ENCODE measurements at regions not wholly inside any gene's neighbourhood (a gene's known extent, or its start where the extent isn't known, plus 50 kb on each side); places are given as distances from the start of the nearest gene placed in this dataset.

- Histone ChIP-seq H3K9me3 (no peaks in the 10 kb centered on the region), H3K36me3 (no peaks in the 10 kb centered on the region), H3K27me3 (no peaks in the 10 kb centered on the region), H3K4me3 (no peak overlapping the region), H3K4me1 (peaks cover 0 to 10% (median 0%) of the 10 kb centered on the region in 4 donors), H3K27ac (no peak overlapping the region)
- no peak for DNase-seq (ENCODE audit: low spot score in 2 of 2)
- TF ChIP-seq CTCF (IDR thresholded peaks at IDR 0.05) (no peak), EP300 (IDR thresholded peaks at IDR 0.05) (no peak), POLR2A (IDR thresholded peaks at IDR 0.05) (no peak)
- 51 to 69% methylated on average over 3 of the region's 3 CpGs for WGBS, 2 donors
Measured at GRCh38 chr4:14824189-14824588, 178.1 kb upstream of the CPEB2 start.

GRCh38 chr4:14827111-14827510 lies 175.2 kb upstream of the CPEB2 start:
- 60 to 67% methylated on average over 8 of the region's 8 CpGs for WGBS, 2 donors
- Histone ChIP-seq H3K36me3 (no peaks in the 10 kb centered on the region), H3K4me3 (no peak overlapping the region), H3K27ac (no peak overlapping the region), H3K9me3 (no peaks in the 10 kb centered on the region), H3K27me3 (no peaks in the 10 kb centered on the region), H3K4me1 (peaks cover 0 to 10% (median 0%) of the 10 kb centered on the region in 4 donors)
- no peak for TF ChIP-seq CTCF (IDR thresholded peaks at IDR 0.05)
- TF ChIP-seq POLR2A (IDR thresholded peaks at IDR 0.05): no peak
- no peak for TF ChIP-seq EP300 (IDR thresholded peaks at IDR 0.05)
- DNase-seq (ENCODE audit: low spot score in 2 of 2): no peak

DNA sequence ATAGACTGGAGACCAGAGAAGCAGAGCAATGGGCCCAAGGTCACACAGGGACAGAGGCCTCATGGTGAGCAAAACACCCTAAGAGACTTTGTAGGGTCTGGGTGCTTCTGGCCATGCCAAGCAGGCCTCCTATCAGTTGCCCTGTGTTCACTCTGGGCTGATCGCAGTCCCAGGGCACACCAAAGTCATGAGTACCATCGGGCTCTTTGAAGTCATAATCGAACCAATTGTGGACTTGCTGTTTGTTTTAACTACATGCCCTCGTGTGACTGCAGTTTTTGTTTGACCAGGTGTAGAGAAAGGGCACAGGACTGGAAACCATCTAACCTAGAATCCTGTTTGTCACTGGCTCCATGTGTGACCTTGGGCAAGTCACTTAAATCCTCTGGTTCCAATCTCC lies 172.5 kb upstream of the CPEB2 start:
- TF ChIP-seq CTCF (IDR thresholded peaks at IDR 0.05) (no peak), EP300 (IDR thresholded peaks at IDR 0.05) (no peak), POLR2A (IDR thresholded peaks at IDR 0.05) (no peak)
- Histone ChIP-seq H3K27me3 (no peaks in the 10 kb centered on the region), H3K27ac (no peak overlapping the region), H3K4me3 (no peak overlapping the region), H3K36me3 (no peaks in the 10 kb centered on the region), H3K9me3 (no peaks in the 10 kb centered on the region), H3K4me1 (peaks cover 0 to 10% (median 0%) of the 10 kb centered on the region in 4 donors)
- WGBS, 2 donors: 79 to 95% methylated on average over 4 of the region's 4 CpGs
- no peak for DNase-seq (ENCODE audit: low spot score in 2 of 2)

DNA sequence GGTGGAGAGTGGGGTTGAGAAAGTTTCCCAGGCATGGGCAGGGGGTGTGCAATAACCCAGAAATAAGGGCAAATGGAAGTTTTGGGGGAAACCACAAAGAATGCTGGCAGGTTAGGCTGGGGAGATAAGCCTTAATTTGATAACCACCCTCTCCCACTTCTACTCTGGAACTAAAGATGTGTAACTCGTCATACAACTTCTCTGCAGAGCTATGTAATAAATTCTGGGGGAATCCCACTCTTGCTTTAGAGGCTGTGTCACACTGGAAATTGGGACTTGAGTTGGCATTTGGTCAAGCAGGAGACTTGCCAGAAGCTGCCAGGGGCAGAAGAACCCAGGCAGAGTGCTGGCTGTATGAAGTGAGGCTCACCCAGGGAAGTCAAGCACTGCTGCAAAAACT lies 170.9 kb upstream of the CPEB2 start:
- Histone ChIP-seq H3K4me3 (no peak overlapping the region), H3K36me3 (no peaks in the 10 kb centered on the region), H3K27ac (no peak overlapping the region), H3K4me1 (peaks cover 0 to 10% (median 0%) of the 10 kb centered on the region in 4 donors), H3K9me3 (no peaks in the 10 kb centered on the region), H3K27me3 (no peaks in the 10 kb centered on the region)
- DNase-seq (ENCODE audit: low spot score in 2 of 2): no peak
- WGBS, 2 donors: 54 to 56% methylated on average over 1 of the region's 1 CpG
- TF ChIP-seq EP300 (IDR thresholded peaks at IDR 0.05): no peak
- no peak for TF ChIP-seq CTCF (IDR thresholded peaks at IDR 0.05)
- TF ChIP-seq POLR2A (IDR thresholded peaks at IDR 0.05): no peak

DNA sequence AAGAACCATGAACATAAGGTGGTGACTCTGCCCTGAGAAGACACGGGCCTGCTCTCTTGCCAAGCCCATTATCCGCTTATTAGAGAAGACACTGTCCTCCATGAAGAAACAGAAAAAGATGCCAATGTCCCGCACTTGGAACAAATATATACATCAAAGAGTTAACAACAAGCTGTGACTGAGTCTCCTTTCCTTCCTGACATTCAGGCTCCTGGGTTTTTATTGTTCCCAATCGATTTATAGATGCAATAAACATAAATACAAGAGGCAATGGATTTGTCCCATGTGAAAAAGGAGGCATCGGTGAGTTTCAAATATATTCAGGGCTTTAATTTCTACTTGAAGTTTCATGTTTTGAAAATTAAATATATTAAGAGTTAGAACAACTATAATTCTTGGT lies 169.2 kb upstream of the CPEB2 start:
- no peak overlapping the region for H3K4me3 ChIP-seq

More for the DNA sequence above, 169.2 kb upstream of the CPEB2 start:
- DNase-seq (ENCODE audit: low spot score in 2 of 2): no peak
- Histone ChIP-seq H3K27ac (no peak overlapping the region), H3K36me3 (no peaks in the 10 kb centered on the region), H3K27me3 (no peaks in the 10 kb centered on the region), H3K4me1 (peaks cover 0 to under 1% (median 0%) of the 10 kb centered on the region in 4 donors), H3K9me3 (no peaks in the 10 kb centered on the region)
- 39 to 41% methylated on average over 5 of the region's 5 CpGs for WGBS, 2 donors
- no peak for TF ChIP-seq POLR2A (IDR thresholded peaks at IDR 0.05)
- no peak for TF ChIP-seq EP300 (IDR thresholded peaks at IDR 0.05)
- no peak for TF ChIP-seq CTCF (IDR thresholded peaks at IDR 0.05)

All from tibial nerve (tissue), 4 donors.